Loucy (cell line): ENCODE measurements at regions not wholly inside any gene's neighbourhood (a gene's known extent, or its start where the extent isn't known, plus 50 kb on each side); places are given as distances from the start of the nearest gene placed in this dataset.

Experiments
- EZH2phosphoT487 ChIP-seq: fragments of 200-600 bp; IDR thresholded peaks from 2 replicates; pipeline ENCODE4 v1.6.1; 2018; ENCODE audit warnings: antibody characterized with exemption, mild to moderate bottlenecking, moderate library complexity, borderline replicate concordance
- TF ChIP-seq, protein P1 (sequence below): fragments of 200-600 bp; sonication (generic); conservative IDR thresholded peaks from 2 replicates; pipeline ENCODE4 v1.5.1; 2014; ENCODE audit warnings: mild to moderate bottlenecking, antibody characterized with exemption, low read length

DNA sequence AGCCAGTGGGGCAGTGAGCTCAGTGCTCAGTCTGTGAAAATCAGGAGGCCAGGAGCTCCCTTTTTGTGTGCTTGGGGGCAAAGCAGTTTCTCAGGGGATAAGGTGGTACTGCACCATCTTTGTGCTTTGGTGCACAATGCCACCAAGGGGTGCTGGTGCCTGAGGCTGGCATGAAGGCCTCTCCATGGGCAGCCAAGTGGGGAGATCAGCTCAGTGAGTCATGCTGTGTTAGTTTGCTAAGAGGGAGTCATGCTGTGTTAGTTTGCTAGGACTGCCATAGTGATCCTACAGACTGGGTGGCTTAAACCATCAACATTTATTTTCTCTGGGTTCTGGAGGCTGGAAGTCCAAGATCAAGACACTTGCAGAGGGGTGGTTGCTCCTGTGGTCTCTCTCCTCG, 428.1 kb downstream of the PRDM2 start:
- TF ChIP-seq, protein P1, sequence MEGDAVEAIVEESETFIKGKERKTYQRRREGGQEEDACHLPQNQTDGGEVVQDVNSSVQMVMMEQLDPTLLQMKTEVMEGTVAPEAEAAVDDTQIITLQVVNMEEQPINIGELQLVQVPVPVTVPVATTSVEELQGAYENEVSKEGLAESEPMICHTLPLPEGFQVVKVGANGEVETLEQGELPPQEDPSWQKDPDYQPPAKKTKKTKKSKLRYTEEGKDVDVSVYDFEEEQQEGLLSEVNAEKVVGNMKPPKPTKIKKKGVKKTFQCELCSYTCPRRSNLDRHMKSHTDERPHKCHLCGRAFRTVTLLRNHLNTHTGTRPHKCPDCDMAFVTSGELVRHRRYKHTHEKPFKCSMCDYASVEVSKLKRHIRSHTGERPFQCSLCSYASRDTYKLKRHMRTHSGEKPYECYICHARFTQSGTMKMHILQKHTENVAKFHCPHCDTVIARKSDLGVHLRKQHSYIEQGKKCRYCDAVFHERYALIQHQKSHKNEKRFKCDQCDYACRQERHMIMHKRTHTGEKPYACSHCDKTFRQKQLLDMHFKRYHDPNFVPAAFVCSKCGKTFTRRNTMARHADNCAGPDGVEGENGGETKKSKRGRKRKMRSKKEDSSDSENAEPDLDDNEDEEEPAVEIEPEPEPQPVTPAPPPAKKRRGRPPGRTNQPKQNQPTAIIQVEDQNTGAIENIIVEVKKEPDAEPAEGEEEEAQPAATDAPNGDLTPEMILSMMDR: no peak
- TF ChIP-seq EZH2phosphoT487: no peak
